GM23248 (cell line): ENCODE measurements at regions not wholly inside any gene's neighbourhood (a gene's known extent, or its start where the extent isn't known, plus 50 kb on each side); places are given as distances from the start of the nearest gene placed in this dataset.
A peak's percentile ranks its signal among the peaks of the same experiment; 100 is the strongest.

Experiments
- DNase-seq: peaks from one replicate; pipeline ENCODE4 v3.0.0-alpha.2; 2015
- H2AFZ ChIP-seq: fragments of 200-600 bp; sonication (generic); 2 replicates; pipeline ENCODE4 v1.6.1; 2016; ENCODE audit warnings: antibody characterized with exemption
- H3F3A ChIP-seq: fragments of 200-600 bp; sonication (generic); 2 replicates; pipeline ENCODE4 v1.6.1; 2016; ENCODE audit warnings: mild to moderate bottlenecking, antibody characterized with exemption, mixed run types; ENCODE audit not compliant: insufficient read depth
- H3K27ac ChIP-seq: fragments of 200-600 bp; sonication (generic); 2 replicates; pipeline ENCODE4 v1.5.1; 2016; ENCODE audit warnings: mild to moderate bottlenecking
- H3K27me3 ChIP-seq: fragments of 200-600 bp; sonication (generic); replicated peaks from 2 replicates; pipeline ENCODE4 v1.6.1; 2016; ENCODE audit warnings: mild to moderate bottlenecking; ENCODE audit not compliant: insufficient read depth
- H3K36me3 ChIP-seq: fragments of 200-600 bp; sonication (generic); 2 replicates; pipeline ENCODE4 v1.6.1; 2016; ENCODE audit warnings: low read depth, mild to moderate bottlenecking
- H3K4me1 ChIP-seq: fragments of 200-600 bp; sonication (generic); 2 replicates; pipeline ENCODE4 v1.6.1; 2016; ENCODE audit warnings: mild to moderate bottlenecking; ENCODE audit not compliant: insufficient read depth
- H3K4me2 ChIP-seq: fragments of 200-600 bp; sonication (generic); one replicate; pipeline ENCODE4 v1.6.1; 2016; ENCODE audit warnings: mild to moderate bottlenecking; ENCODE audit not compliant: unreplicated experiment
- H3K4me3 ChIP-seq: fragments of 200-600 bp; sonication (generic); 2 replicates; pipeline ENCODE4 v1.5.1; 2016; ENCODE audit warnings: mild to moderate bottlenecking
- H3K79me2 ChIP-seq: fragments of 200-600 bp; sonication (generic); 2 replicates; pipeline ENCODE4 v1.6.1; 2016; ENCODE audit warnings: mild to moderate bottlenecking; ENCODE audit not compliant: insufficient read depth
- H3K9ac ChIP-seq: fragments of 200-600 bp; sonication (generic); 2 replicates; pipeline ENCODE4 v1.6.1; 2016; ENCODE audit warnings: mild to moderate bottlenecking
- H3K9me2 ChIP-seq: fragments of 200-600 bp; sonication (generic); 2 replicates; pipeline ENCODE4 v1.6.1; 2016; ENCODE audit warnings: mixed run types, mild to moderate bottlenecking, moderate library complexity; ENCODE audit not compliant: insufficient read depth
- H3K9me3 ChIP-seq: fragments of 200-600 bp; sonication (generic); one replicate; pipeline ENCODE4 v1.6.1; 2017; ENCODE audit warnings: low read depth
- H4K20me1 ChIP-seq: fragments of 200-600 bp; sonication (generic); 2 replicates; pipeline ENCODE4 v1.6.0; 2016; ENCODE audit not compliant: insufficient read depth
- EZH2 ChIP-seq: fragments of 200-600 bp; sonication (generic); IDR thresholded peaks from 2 replicates; pipeline ENCODE4 v1.6.1; 2018; ENCODE audit warnings: antibody characterized with exemption, mild to moderate bottlenecking; ENCODE audit not compliant: insufficient read depth, poor library complexity, severe bottlenecking
- EZH2phosphoT487 ChIP-seq: fragments of 200-600 bp; sonication (generic); IDR thresholded peaks from 2 replicates; pipeline ENCODE4 v1.6.1; 2018; ENCODE audit warnings: antibody characterized with exemption, moderate library complexity, mild to moderate bottlenecking, low read depth; ENCODE audit not compliant: insufficient read depth
- WGBS, 2 experiments: methylation state at CpG; one replicate each; pipeline ENCODE4 v1.1.6; 2015 to 2017; ENCODE audit warnings: low lambda C conversion rate in 2 of 2, low coverage in 1 of 2; ENCODE audit errors: missing lambda C conversion rate in 2 of 2; 5-methylcytosine and 5-hydroxymethylcytosine counted together
- in situ Hi-C: fragments of 300-500 bp; cut with MboI; formaldehyde crosslinking; loops from 2 replicates; pipeline ENCODE4 v1.15.0; 2020

DNA sequence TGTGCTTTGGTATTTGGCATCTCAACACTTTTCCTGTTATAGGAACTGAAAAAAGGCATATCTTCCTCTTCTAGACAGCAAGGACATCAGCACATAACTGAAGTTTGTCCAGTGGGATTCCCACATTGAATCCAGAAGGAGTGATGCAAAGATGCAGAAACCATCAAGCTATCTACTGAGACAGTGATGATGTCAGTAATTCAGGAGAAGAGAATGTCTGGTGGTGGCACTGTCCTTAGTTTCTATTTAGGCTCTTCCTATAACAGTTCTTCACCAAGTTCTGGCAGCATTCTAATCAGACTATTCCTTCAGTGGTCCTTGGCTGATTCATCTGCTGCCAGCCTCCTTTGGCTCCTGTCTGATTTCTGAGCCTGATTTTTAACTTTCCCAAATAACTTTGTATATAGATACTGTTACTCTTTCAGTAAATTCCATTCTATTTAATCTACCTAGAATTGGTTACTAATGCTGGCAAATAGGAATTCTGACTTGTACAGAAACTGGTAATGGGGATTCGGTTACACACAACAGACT lies 56.6 kb upstream of the AGPS start:
- Histone ChIP-seq H3K9me2 (no peaks in the 10 kb centered on the region), H3K27ac (peak overlapping the region; percentile 26), H3K9me3 (no peaks in the 10 kb centered on the region), H3K4me3 (no peak overlapping the region), H3K4me2 (peak overlapping the region; percentile 42), H2AFZ (peak overlapping the region; percentile 2; the same call in 1 of the 2 replicates), H3F3A (peaks cover 11% of the 10 kb centered on the region; the same call in 1 of the 2 replicates), H3K9ac (peak overlapping the region; percentile 15), H3K36me3 (no peaks in the 10 kb centered on the region), H4K20me1 (no peaks in the 10 kb centered on the region), H3K4me1 (peaks cover 43% of the 10 kb centered on the region), H3K79me2 (no peaks in the 10 kb centered on the region), H3K27me3 (no peaks in the 10 kb centered on the region)
- in situ Hi-C loops = loop anchor here (10.0 kb wide), 1 partner anchor 79 kb away; no protein-coding TSS in a partner anchor
- WGBS, 2 experiments = 72 to 76% methylated on average over 1 of the region's 1 CpG
- TF ChIP-seq EZH2phosphoT487 = no peak
- TF ChIP-seq EZH2 = no peak
- DNase-seq = peak; percentile 55

- in situ Hi-C loops = loop anchor here (10.0 kb wide), 1 partner anchor 77 kb away; no protein-coding TSS in a partner anchor
- peak overlapping the region; percentile 38 for H3K27ac ChIP-seq
- no peak overlapping the region for H2AFZ ChIP-seq
These were observed 54.3 kb upstream of the AGPS start for GRCh38 chr2:177338177-177338721.

DNA sequence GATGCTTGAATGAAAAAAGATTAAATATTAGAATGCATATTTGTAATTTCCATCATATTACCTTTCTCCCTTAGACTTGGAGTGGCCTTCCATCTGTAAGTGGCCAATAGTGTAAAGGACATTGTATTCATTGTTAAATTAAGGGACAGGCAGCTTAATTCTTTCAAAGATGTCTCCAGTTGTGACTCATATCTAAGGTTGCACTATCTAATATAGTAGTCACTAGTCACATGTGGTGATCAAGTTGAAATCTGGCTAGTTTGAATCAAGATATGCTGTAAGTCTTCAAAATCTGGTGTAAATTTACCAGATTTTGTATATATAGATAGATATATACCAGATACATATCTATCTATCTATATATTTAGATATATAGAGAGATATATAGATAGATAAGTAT lies 52.4 kb upstream of the AGPS start:
- no peaks in the 10 kb centered on the region for H3K9me2 ChIP-seq
- no peaks in the 10 kb centered on the region for H3K79me2 ChIP-seq
- H4K20me1 ChIP-seq = no peaks in the 10 kb centered on the region
- no peaks in the 10 kb centered on the region for H3K27me3 ChIP-seq
- H3K36me3 ChIP-seq = no peaks in the 10 kb centered on the region
- no peak overlapping the region for H3K4me2 ChIP-seq
- peaks cover 32% of the 10 kb centered on the region for H3K4me1 ChIP-seq
- no peaks in the 10 kb centered on the region for H3K9me3 ChIP-seq
- H3F3A ChIP-seq = peaks cover 11% of the 10 kb centered on the region; the same call in 1 of the 2 replicates
- TF ChIP-seq EZH2phosphoT487 = no peak
- no peak for TF ChIP-seq EZH2
- in situ Hi-C loops = loop anchor here (10.0 kb wide), 1 partner anchor 385 kb away; no protein-coding TSS in a partner anchor
- no peak overlapping the region for H3K4me3 ChIP-seq
- no peak overlapping the region for H2AFZ ChIP-seq
- DNase-seq = peak; percentile 54
- H3K27ac ChIP-seq = no peak overlapping the region
- H3K9ac ChIP-seq = no peak overlapping the region

More at GRCh38 chr2:177338177-177338721, 54.3 kb upstream of the AGPS start:
- H3K4me3 ChIP-seq = no peak overlapping the region
- H3K4me1 ChIP-seq = peaks cover 33% of the 10 kb centered on the region
- no peaks in the 10 kb centered on the region for H3K79me2 ChIP-seq
- H3K9ac ChIP-seq = no peak overlapping the region
- H3K9me3 ChIP-seq = no peaks in the 10 kb centered on the region
- H3K4me2 ChIP-seq = peak overlapping the region; percentile 14
- no peaks in the 10 kb centered on the region for H3K36me3 ChIP-seq
- 85 to 87% methylated on average over 4 of the region's 4 CpGs for WGBS, 2 experiments
- H3K27me3 ChIP-seq = no peaks in the 10 kb centered on the region
- H4K20me1 ChIP-seq = no peaks in the 10 kb centered on the region
- peaks cover 11% of the 10 kb centered on the region; the same call in 1 of the 2 replicates for H3F3A ChIP-seq
- TF ChIP-seq EZH2 (no peak), EZH2phosphoT487 (no peak)
- DNase-seq = peak; percentile 73
- H3K9me2 ChIP-seq = no peaks in the 10 kb centered on the region

- TF ChIP-seq EZH2phosphoT487 (no peak), EZH2 (no peak)
- Histone ChIP-seq H4K20me1 (no peaks in the 10 kb centered on the region), H3K4me1 (peaks cover 12% of the 10 kb centered on the region), H3K9me2 (no peaks in the 10 kb centered on the region), H3K4me3 (no peak overlapping the region), H3K36me3 (no peaks in the 10 kb centered on the region), H3K9ac (no peak overlapping the region), H3K27me3 (no peaks in the 10 kb centered on the region), H3K4me2 (no peak overlapping the region), H2AFZ (no peak overlapping the region), H3K79me2 (no peaks in the 10 kb centered on the region), H3K27ac (no peak overlapping the region), H3K9me3 (no peaks in the 10 kb centered on the region), H3F3A (no peaks in the 10 kb centered on the region)
- no peak for DNase-seq
- in situ Hi-C loops = loop anchor here (10.0 kb wide), 1 partner anchor 382 kb away; no protein-coding TSS in a partner anchor
- 99 to 100% methylated on average over 4 of the region's 4 CpGs for WGBS, 2 experiments
These were observed 49.8 kb upstream of the AGPS start for GRCh38 chr2:177342736-177343135.
